GM23338 (cell line): ENCODE measurements at regions not wholly inside any gene's neighbourhood (a gene's known extent, or its start where the extent isn't known, plus 50 kb on each side); places are given as distances from the start of the nearest gene placed in this dataset.

Experiments used
- ATAC-seq: fragments of 200-7000 bp; cut with Tn5 transposase; 3 replicates; pipeline ENCODE4 v1.9.1; 2020
- DNase-seq: peaks from one replicate; pipeline ENCODE4 v3.0.0-alpha.2; 2015; ENCODE audit warnings: low spot score
- H2AFZ ChIP-seq: fragments of 200-600 bp; sonication (generic); 2 replicates; pipeline ENCODE4 v1.8.0; 2016; ENCODE audit warnings: antibody characterized with exemption, mild to moderate bottlenecking, moderate library complexity
- H3F3A ChIP-seq: fragments of 200-600 bp; sonication (generic); replicated peaks from 2 replicates; pipeline ENCODE4 v1.8.0; 2017; ENCODE audit warnings: antibody characterized with exemption, mixed run types, low read depth
- H3K27ac ChIP-seq: fragments of 200-600 bp; sonication (generic); 2 replicates; pipeline ENCODE4 v1.6.1; 2016; ENCODE audit warnings: low read depth
- H3K27me3 ChIP-seq: fragments of 200-600 bp; sonication (generic); 2 replicates; pipeline ENCODE4 v1.8.0; 2016; ENCODE audit warnings: mild to moderate bottlenecking, mixed run types, moderate library complexity; ENCODE audit not compliant: insufficient read depth
- H3K36me3 ChIP-seq: fragments of 200-600 bp; sonication (generic); 2 replicates; pipeline ENCODE4 v1.8.0; 2016; ENCODE audit warnings: mild to moderate bottlenecking; ENCODE audit not compliant: insufficient read depth
- H3K4me1 ChIP-seq: fragments of 200-600 bp; sonication (generic); 2 replicates; pipeline ENCODE4 v1.8.0; 2016; ENCODE audit warnings: mild to moderate bottlenecking, moderate library complexity; ENCODE audit not compliant: insufficient read depth
- H3K4me2 ChIP-seq: fragments of 200-600 bp; sonication (generic); 2 replicates; pipeline ENCODE4 v1.7.1; 2017; ENCODE audit warnings: mixed run types
- H3K4me3 ChIP-seq: fragments of 200-600 bp; sonication (generic); 2 replicates; pipeline ENCODE4 v1.6.1; 2016; ENCODE audit warnings: mixed run types
- H3K79me2 ChIP-seq: fragments of 200-600 bp; sonication (generic); replicated peaks from 2 replicates; pipeline ENCODE4 v1.8.0; 2017; ENCODE audit warnings: mild to moderate bottlenecking; ENCODE audit not compliant: insufficient read depth
- H3K9me2 ChIP-seq: fragments of 200-600 bp; sonication (generic); 2 replicates; pipeline ENCODE4 v1.8.0; 2017; ENCODE audit not compliant: insufficient read depth
- H4K20me1 ChIP-seq: fragments of 200-600 bp; sonication (generic); replicated peaks from 2 replicates; pipeline ENCODE4 v1.8.0; 2017; ENCODE audit warnings: mild to moderate bottlenecking; ENCODE audit not compliant: insufficient read depth
- H3K27ac Mint-ChIP-seq: 2 replicates; pipeline ENCODE4 v1.8.0; 2020; ENCODE audit warnings: inconsistent platforms, mild to moderate bottlenecking, moderate library complexity, mixed read lengths
- H3K27me3 Mint-ChIP-seq: 3 replicates; pipeline ENCODE4 v1.8.0; 2022; ENCODE audit warnings: low read depth, mild to moderate bottlenecking, moderate library complexity, mixed read lengths, inconsistent platforms; ENCODE audit not compliant: insufficient read depth, poor library complexity
- H3K36me3 Mint-ChIP-seq: 3 replicates; pipeline ENCODE4 v1.8.0; 2021; ENCODE audit warnings: low read depth, mild to moderate bottlenecking, inconsistent platforms, moderate library complexity, mixed read lengths
- H3K4me1 Mint-ChIP-seq: 3 replicates; pipeline ENCODE4 v1.8.0; 2020; ENCODE audit warnings: mild to moderate bottlenecking, inconsistent platforms, mixed read lengths
- H3K4me3 Mint-ChIP-seq: 3 replicates; pipeline ENCODE4 v1.8.0; 2021; ENCODE audit warnings: moderate library complexity, mild to moderate bottlenecking, inconsistent platforms, mixed read lengths
- H3K9me3 Mint-ChIP-seq: 3 replicates; pipeline ENCODE4 v1.8.0; 2020; ENCODE audit warnings: moderate library complexity, mild to moderate bottlenecking, inconsistent platforms, mixed read lengths
- CREB1 ChIP-seq: fragments of 250-450 bp; sonication (Bioruptor Pico); IDR thresholded peaks from 2 replicates; pipeline ENCODE4 v1.5.0; 2020; ENCODE audit warnings: low read depth, mild to moderate bottlenecking, moderate library complexity
- CTCF ChIP-seq, 2 experiments: fragments of 200-600 bp in 1 of 2; sonication (generic) in 1 of 2; conservative IDR thresholded peaks; 2 replicates each; pipeline versions ENCODE4 v1.5.1 to v1.6.1; 2016 to 2017; ENCODE audit warnings: antibody characterized with exemption in 2 of 2, low read depth in 2 of 2, mild to moderate bottlenecking in 2 of 2, moderate library complexity in 1 of 2
- ETS1 ChIP-seq: IDR thresholded peaks from 2 replicates; pipeline ENCODE4 v1.6.1; 2016; ENCODE audit warnings: antibody characterized with exemption
- EZH2 ChIP-seq: fragments of 200-600 bp; sonication (generic); IDR thresholded peaks from one replicate; pipeline ENCODE4 v1.8.0; 2017; ENCODE audit warnings: antibody characterized with exemption, mild to moderate bottlenecking, low read depth; ENCODE audit not compliant: unreplicated experiment
- EZH2phosphoT487 ChIP-seq: fragments of 200-600 bp; sonication (generic); IDR thresholded peaks from one replicate; pipeline ENCODE4 v1.8.1; 2018; ENCODE audit warnings: antibody characterized with exemption; ENCODE audit not compliant: unreplicated experiment
- JUNB ChIP-seq: IDR thresholded peaks from one replicate; pipeline ENCODE4 v1.6.1; 2016; ENCODE audit warnings: antibody characterized with exemption; ENCODE audit not compliant: unreplicated experiment
- NANOG ChIP-seq: IDR thresholded peaks from 2 replicates; pipeline ENCODE4 v1.6.1; 2016; ENCODE audit warnings: antibody characterized with exemption, borderline replicate concordance
- POLR2AphosphoS5 ChIP-seq: IDR thresholded peaks from 2 replicates; pipeline ENCODE4 v1.6.1; 2016; ENCODE audit warnings: antibody characterized with exemption, low read depth
- STAT1 ChIP-seq: IDR thresholded peaks from one replicate; pipeline ENCODE4 v1.6.1; 2016; ENCODE audit warnings: antibody characterized with exemption; ENCODE audit not compliant: unreplicated experiment
- ZNF114 ChIP-seq: fragments of 250-450 bp; sonication (Bioruptor Pico); IDR thresholded peaks from 2 replicates; pipeline ENCODE4 v1.5.0; 2020; ENCODE audit warnings: mild to moderate bottlenecking, moderate library complexity
- ZNF331 ChIP-seq: fragments of 250-450 bp; sonication (Bioruptor Pico); IDR thresholded peaks from 2 replicates; pipeline ENCODE4 v1.5.0; 2020; ENCODE audit warnings: low read depth, mild to moderate bottlenecking, moderate library complexity
- ZNF462 ChIP-seq: fragments of 250-450 bp; sonication (Bioruptor Pico); IDR thresholded peaks from 2 replicates; pipeline ENCODE4 v1.5.0; 2020; ENCODE audit warnings: mild to moderate bottlenecking, moderate library complexity
- TF ChIP-seq, protein P1 (sequence below): IDR thresholded peaks from one replicate; pipeline ENCODE4 v1.6.1; 2018; ENCODE audit warnings: antibody characterized with exemption; ENCODE audit not compliant: unreplicated experiment

DNA sequence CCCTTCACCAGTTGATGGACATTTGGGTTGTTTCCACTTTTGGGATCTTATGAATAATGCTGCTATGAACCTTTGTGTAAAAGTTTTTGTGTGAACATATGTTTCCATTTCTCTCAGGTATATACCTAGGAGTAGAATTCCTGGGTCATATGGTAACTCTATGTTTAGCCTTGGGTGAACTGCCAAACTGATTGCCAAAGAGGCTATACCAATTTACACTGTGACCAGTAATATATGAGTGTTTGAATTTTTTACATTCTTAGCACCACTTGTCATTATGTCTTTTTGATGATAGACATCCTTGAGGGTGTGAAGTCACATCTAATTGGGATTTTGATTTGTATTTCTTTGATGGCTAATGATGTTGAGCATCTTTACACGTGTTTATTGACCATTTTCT lies 290.1 kb downstream of the DUSP10 start:
- Mint-ChIP-seq H3K4me1 (peaks cover 4% of the 10 kb centered on the region; the same call in 1 of the 3 replicates), H3K27ac (no peak overlapping the region), H3K4me3 (no peak overlapping the region), H3K9me3 (no peaks in the 10 kb centered on the region; the same call in 2 of the 3 replicates), H3K36me3 (no peaks in the 10 kb centered on the region), H3K27me3 (no peaks in the 10 kb centered on the region)
- DNase-seq (no peak), ATAC-seq (no peak)
- Histone ChIP-seq H3K27ac (no peak overlapping the region), H3K4me2 (no peak overlapping the region), H4K20me1 (no peaks in the 10 kb centered on the region), H3K9me2 (no peaks in the 10 kb centered on the region; the same call in 1 of the 2 replicates), H3K36me3 (no peaks in the 10 kb centered on the region), H3K79me2 (no peaks in the 10 kb centered on the region), H3F3A (no peaks in the 10 kb centered on the region), H2AFZ (no peak overlapping the region), H3K4me3 (no peak overlapping the region), H3K4me1 (no peaks in the 10 kb centered on the region), H3K27me3 (no peaks in the 10 kb centered on the region)
- TF ChIP-seq ETS1 = no peak
- no peak for TF ChIP-seq ZNF462
- TF ChIP-seq POLR2AphosphoS5 = no peak
- no peak for TF ChIP-seq EZH2phosphoT487
- no peak for TF ChIP-seq NANOG
- TF ChIP-seq CTCF (conservative IDR thresholded peaks at IDR 0.05; ENCODE audit: low read depth in 2 of 2) = no peak
- no peak for TF ChIP-seq JUNB
- no peak for TF ChIP-seq EZH2
- TF ChIP-seq ZNF114 (CRISPR knock-in tag) = no peak
- TF ChIP-seq, protein P1, sequence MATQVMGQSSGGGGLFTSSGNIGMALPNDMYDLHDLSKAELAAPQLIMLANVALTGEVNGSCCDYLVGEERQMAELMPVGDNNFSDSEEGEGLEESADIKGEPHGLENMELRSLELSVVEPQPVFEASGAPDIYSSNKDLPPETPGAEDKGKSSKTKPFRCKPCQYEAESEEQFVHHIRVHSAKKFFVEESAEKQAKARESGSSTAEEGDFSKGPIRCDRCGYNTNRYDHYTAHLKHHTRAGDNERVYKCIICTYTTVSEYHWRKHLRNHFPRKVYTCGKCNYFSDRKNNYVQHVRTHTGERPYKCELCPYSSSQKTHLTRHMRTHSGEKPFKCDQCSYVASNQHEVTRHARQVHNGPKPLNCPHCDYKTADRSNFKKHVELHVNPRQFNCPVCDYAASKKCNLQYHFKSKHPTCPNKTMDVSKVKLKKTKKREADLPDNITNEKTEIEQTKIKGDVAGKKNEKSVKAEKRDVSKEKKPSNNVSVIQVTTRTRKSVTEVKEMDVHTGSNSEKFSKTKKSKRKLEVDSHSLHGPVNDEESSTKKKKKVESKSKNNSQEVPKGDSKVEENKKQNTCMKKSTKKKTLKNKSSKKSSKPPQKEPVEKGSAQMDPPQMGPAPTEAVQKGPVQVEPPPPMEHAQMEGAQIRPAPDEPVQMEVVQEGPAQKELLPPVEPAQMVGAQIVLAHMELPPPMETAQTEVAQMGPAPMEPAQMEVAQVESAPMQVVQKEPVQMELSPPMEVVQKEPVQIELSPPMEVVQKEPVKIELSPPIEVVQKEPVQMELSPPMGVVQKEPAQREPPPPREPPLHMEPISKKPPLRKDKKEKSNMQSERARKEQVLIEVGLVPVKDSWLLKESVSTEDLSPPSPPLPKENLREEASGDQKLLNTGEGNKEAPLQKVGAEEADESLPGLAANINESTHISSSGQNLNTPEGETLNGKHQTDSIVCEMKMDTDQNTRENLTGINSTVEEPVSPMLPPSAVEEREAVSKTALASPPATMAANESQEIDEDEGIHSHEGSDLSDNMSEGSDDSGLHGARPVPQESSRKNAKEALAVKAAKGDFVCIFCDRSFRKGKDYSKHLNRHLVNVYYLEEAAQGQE = no peak
- TF ChIP-seq ZNF331 (CRISPR knock-in tag) = no peak
- TF ChIP-seq CREB1 (CRISPR knock-in tag) = no peak
- no peak for TF ChIP-seq STAT1
